Activated CD4-positive, alpha-beta T cell treated with anti-CD3 and anti-CD28 coated beads, Interleukin-2, amount 50 U/mL, for 1 hour (primary cell): ENCODE measurements at regions not wholly inside any gene's neighbourhood (a gene's known extent, or its start where the extent isn't known, plus 50 kb on each side); places are given as distances from the start of the nearest gene placed in this dataset.

Experiments
- DNase-seq: peaks from one replicate; pipeline ENCODE4 v3.0.0-alpha.2; 2020

DNA sequence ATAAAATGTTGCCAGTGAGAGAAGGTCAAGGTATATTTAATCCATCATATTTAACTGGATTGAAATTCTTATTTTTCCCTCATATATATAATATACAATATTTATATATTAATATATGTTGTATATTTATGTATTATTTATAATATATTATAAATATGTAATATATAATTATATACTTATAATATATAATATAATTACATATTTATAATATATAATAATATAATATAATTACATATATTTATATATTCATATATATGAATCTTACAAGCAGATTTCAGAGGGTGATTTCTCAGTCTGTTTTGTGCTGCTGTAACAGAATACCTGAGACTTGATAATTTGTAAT lies 52.7 kb upstream of the TLE3 start:
- no peak for DNase-seq

DNA sequence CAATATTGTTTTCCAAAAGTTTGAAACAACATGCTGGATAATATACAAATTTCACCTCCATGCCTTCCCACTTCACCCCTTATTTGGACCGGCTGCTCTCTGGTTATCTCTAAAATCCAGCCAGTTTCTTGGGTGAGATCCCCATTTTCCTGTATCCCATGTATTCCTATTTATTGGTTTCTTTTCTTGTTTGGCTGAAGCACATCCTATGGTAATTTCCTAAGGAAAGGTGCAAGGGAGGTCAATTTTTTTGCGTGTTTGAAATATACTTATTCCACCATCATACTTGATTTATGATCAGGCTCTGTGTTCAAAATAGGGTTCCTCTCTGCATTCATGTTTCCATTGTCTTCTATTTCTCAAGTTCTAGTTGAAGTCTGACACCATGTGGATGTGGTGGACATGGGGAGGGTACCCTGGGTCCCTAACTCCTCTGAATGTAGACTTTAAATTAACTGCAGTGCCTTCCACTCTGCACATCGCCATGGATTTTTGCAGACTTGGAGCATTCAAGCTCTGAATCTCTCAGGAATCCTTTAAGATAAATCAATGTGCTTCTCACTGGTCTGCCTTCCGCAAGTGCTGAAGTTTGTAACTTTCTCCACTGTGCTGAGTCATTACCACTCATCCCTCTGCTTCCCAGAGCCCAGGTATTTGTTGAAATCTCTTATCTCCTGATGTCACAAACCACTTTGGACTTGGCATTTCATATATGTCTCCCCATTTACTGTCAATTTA lies 52.1 kb upstream of the TLE3 start:
- no peak for DNase-seq

DNA sequence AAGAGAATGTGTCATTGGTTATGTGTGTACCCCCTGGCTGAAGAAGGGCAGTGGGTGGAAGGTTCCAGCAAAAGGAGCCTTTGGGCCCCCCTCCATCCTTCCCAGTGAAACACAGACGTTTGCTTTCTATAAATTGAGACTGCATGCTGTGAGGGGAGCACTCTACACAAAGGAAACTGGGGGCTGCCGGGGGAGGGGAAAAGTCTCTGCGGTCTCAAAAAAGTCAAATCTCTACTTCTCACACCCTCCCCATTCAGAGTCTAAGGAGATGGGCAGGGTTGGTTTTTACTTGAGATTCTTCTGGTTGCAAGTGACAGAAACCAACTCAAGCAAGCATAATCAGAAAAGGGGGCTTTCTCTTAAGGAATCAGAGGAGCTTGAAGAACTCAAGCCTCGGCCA lies 50.1 kb upstream of the TLE3 start:
- DNase-seq: no peak
